SH-SY5Y (cell line): ENCODE measurements at regions not wholly inside any gene's neighbourhood (a gene's known extent, or its start where the extent isn't known, plus 50 kb on each side); places are given as distances from the start of the nearest gene placed in this dataset.
A peak's percentile ranks its signal among the peaks of the same experiment; 100 is the strongest.

ENCODE experiments used
- GATA2 ChIP-seq: IDR thresholded peaks from 2 replicates; pipeline ENCODE4 v1.6.1; 2011; ENCODE audit warnings: mild to moderate bottlenecking, low read depth, low read length
- GATA3 ChIP-seq: IDR thresholded peaks from 2 replicates; pipeline ENCODE4 v1.6.1; 2011; ENCODE audit warnings: low read depth, mild to moderate bottlenecking, low read length, moderate library complexity

- TF ChIP-seq GATA2: no peak
- no peak for TF ChIP-seq GATA3
Measured at GRCh38 chr3:40593351-40593750, 68.6 kb downstream of the ZNF621 start.

- TF ChIP-seq GATA3 (no peak), GATA2 (no peak)
Measured at GRCh38 chr3:40597441-40597840, 72.7 kb downstream of the ZNF621 start.

GRCh38 chr3:40598338-40598737 is 73.6 kb downstream of the ZNF621 start:
- TF ChIP-seq GATA2: no peak
- no peak for TF ChIP-seq GATA3

GRCh38 chr3:40598962-40599361 is 74.2 kb downstream of the ZNF621 start:
- TF ChIP-seq GATA3: no peak
- no peak for TF ChIP-seq GATA2

GRCh38 chr3:40602778-40603385 is 78.1 kb downstream of the ZNF621 start:
- TF ChIP-seq GATA3 (no peak), GATA2 (no peak)

- no peak for TF ChIP-seq GATA3
- TF ChIP-seq GATA2: no peak
Measured at GRCh38 chr3:40605960-40606359, 81.2 kb downstream of the ZNF621 start.

- no peak for TF ChIP-seq GATA3
- no peak for TF ChIP-seq GATA2
Measured at GRCh38 chr3:40608091-40608490, 83.3 kb downstream of the ZNF621 start.

- TF ChIP-seq GATA2 (no peak), GATA3 (no peak)
Measured at GRCh38 chr3:40613306-40613705, 88.5 kb downstream of the ZNF621 start.

- TF ChIP-seq GATA2 (peak; percentile 82), GATA3 (no peak)
Measured at GRCh38 chr3:40615110-40615915, 90.6 kb downstream of the ZNF621 start.

GRCh38 chr3:40615918-40616819 is 91.4 kb downstream of the ZNF621 start:
- TF ChIP-seq GATA2 (no peak), GATA3 (no peak)

GRCh38 chr3:40617084-40617483 is 92.3 kb downstream of the ZNF621 start:
- no peak for TF ChIP-seq GATA3
- TF ChIP-seq GATA2: no peak

- no peak for TF ChIP-seq GATA2
- no peak for TF ChIP-seq GATA3
Measured at GRCh38 chr3:40618158-40618557, 93.4 kb downstream of the ZNF621 start.

GRCh38 chr3:40620151-40620550 is 95.4 kb downstream of the ZNF621 start:
- TF ChIP-seq GATA3: no peak
- no peak for TF ChIP-seq GATA2

- TF ChIP-seq GATA2 (no peak), GATA3 (no peak)
Measured at GRCh38 chr3:40621252-40621651, 96.5 kb downstream of the ZNF621 start.
